Left cardiac atrium (tissue), 4 donors: ENCODE measurements at regions not wholly inside any gene's neighbourhood (a gene's known extent, or its start where the extent isn't known, plus 50 kb on each side); places are given as distances from the start of the nearest gene placed in this dataset.
"Not testable (repeated sequence)": the region's sequence is repeated elsewhere in the genome, so short reads cannot be mapped to it uniquely, and the experiment has no call there.

Experiments used
- ATAC-seq, 2 donors: fragments of 200-7000 bp; cut with Tn5 transposase; one replicate each; pipeline ENCODE4 v1.9.1; 2020; ENCODE audit warnings: mild to moderate bottlenecking in 2 of 2, moderate library complexity in 2 of 2
- DNase-seq: peaks from one replicate; pipeline ENCODE4 v3.0.0-alpha.2; 2020
- intact Hi-C, 2 donors: fragments of 100-400 bp; cut with DNase I; formaldehyde crosslinking; loops; one replicate each; pipeline versions ENCODE4 v1.14.1 to v1.15.1; 2022 to 2023
- donor health status: DM: no; HTN: yes; CAD: no.
- donor health status: DM: no; HTN: yes; CAD: no; lungs with severe emphysema.
- donor health status: DM: yes; HTN: yes; CAD: no.
- donor health status: Dilated cardiomyopathy.

DNA sequence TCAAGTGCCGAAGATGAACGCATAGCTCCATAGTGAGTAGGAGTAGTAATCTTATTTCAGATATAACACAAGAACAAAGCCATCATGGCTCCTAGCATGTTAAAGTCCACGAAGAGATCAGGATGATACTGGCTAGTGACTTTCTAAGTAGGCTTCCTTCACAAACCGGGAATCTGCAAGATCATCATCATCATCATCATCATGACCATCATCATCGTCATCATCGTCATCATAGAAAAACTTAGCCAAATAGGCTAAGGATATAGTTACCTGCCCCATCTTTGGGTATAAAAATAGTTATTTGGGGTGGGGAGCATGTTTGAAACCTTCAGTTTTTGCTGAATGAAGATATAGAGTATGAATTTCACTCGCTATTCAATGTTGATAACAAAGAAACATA lies 57.9 kb downstream of the PYDC2 start:
- ATAC-seq (no peak), DNase-seq (no peak)
- intact Hi-C loops, result no loop called here

GRCh38 chr3:191521055-191521454 lies 60.1 kb downstream of the PYDC2 start:
- intact Hi-C loops, result no loop called here
- DNase-seq (no peak), ATAC-seq (no peak)

DNA sequence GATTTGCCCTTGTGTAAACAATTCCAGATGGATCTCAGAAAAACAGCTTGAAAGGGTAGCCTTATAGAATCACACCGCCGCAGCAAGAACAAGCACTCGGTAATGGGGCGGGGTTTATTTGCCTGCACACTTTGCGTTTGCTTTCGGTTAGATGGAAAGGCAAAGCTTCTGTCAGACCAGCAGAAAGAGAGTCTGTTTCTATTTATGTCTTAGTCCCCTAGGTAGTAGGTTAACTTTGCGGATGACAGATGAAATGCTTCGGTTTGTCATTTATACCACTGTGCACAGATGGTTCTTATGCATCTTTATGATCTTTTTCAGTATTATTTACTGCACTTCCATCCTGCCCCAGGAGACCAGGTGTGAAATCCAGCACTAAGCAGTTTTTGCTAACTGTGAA lies 62.2 kb downstream of the PYDC2 start:
- DNase-seq (no peak), ATAC-seq (no peak)
- intact Hi-C loops, result no loop called here

DNA sequence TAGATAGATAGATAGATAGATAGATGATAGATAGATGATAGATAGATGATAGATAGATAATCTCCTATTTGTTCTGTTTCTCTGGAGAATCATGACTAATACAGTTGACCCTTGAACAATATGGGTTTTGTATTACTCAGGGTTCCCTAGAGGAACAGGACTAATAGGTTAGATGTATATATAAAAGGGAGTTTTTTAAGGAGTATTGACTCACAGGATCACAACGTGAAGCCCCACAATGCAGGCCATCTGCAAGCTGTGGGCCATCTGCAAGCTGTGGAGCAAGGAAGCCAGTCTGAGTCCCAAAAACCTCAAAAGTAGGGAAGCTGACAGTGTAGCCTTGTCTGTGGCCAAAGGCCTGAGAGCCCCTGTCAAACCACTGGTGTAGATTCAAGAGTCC lies 67.6 kb downstream of the PYDC2 start:
- DNase-seq, result no peak
- no peak for ATAC-seq
- intact Hi-C loops, result no loop called here

DNA sequence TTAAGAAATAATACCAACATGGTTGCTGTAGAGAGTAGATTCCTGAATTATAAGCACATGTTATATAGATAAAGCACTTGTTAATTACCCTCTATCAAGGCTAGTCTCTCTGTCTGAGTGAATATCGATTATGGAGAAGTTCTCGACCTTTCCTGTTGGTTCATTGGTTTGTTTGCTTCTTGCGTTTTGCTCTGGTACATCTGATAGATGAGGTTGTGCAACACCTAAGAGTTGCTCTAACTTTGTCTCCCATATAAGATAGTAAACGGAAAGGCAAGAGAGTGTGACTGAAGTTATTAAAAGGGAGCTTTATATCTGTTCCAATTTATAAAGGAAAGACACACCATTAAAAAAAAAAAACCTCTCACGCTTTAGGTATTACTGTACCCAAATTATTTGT lies 69.0 kb downstream of the PYDC2 start:
- no peak for DNase-seq
- intact Hi-C loops, result no loop called here
- ATAC-seq, result no peak

DNA sequence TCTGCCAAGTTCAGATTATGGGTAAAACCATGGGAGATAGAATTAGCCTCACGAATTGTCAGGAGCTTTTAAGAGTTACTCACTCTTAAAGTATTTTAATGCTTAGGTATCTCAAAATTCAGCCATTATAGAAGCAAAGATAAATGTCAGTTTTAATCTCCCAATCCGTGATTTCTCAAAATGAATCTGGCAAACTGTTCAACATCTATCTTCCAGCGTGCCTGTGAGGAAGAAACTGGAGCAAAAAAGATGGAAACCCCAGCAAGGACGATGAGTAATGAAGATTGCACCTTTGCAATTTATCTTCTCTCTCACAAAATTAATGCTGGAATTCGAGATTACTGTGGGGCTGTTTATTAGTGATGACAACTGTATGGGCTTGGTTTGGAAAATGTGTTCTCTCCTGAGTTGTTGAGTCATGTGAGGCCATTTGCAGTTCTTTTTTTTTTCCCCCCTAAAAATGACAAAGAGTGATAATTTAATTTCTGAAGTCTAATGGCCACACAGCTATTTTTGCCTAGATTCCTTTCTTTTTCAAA lies 70.5 kb downstream of the PYDC2 start:
- intact Hi-C loops, result no loop called here

GRCh38 chr3:191543018-191543417 lies 82.1 kb downstream of the PYDC2 start:
- intact Hi-C loops, result no loop called here
- no peak for ATAC-seq
- DNase-seq, result no peak

More for the DNA sequence above, 70.5 kb downstream of the PYDC2 start:
- ATAC-seq, result peak in 1 of 2 donors; percentile 41
- no peak for DNase-seq

GRCh38 chr3:191543897-191544296 lies 82.9 kb downstream of the PYDC2 start:
- intact Hi-C loops, result no loop called here
- no peak for DNase-seq
- no peak for ATAC-seq

GRCh38 chr3:191549357-191549756 lies 88.4 kb downstream of the PYDC2 start:
- no peak for ATAC-seq
- no peak for DNase-seq
- intact Hi-C loops, result no loop called here

GRCh38 chr3:191555037-191555436 lies 94.1 kb downstream of the PYDC2 start:
- intact Hi-C loops, result no loop called here
- ATAC-seq (no peak), DNase-seq (no peak)

DNA sequence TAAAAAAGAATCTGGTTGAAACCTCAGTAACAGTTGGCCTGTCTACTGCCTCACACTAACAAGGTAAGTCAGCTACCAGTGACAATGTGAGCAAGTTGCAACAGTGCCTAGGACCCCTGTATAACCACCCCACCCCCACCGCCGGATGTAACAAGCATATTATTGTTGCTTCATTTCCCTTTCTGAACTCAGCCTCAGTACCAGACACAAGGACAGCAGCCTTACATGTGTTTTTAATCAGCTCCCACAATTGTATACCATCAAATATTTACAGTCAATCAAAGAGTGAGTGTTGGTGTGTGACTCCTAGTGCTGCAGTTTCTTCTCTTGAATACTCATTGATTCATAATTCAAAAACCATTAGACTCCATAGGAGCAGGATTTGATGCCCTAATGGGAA lies 96.4 kb downstream of the PYDC2 start:
- DNase-seq (no peak), ATAC-seq (no peak)
- intact Hi-C loops, result no loop called here

- no peak for ATAC-seq
- no peak for DNase-seq
- intact Hi-C loops, result no loop called here
Observed at GRCh38 chr3:191563722-191564121, 102.8 kb downstream of the PYDC2 start.

DNA sequence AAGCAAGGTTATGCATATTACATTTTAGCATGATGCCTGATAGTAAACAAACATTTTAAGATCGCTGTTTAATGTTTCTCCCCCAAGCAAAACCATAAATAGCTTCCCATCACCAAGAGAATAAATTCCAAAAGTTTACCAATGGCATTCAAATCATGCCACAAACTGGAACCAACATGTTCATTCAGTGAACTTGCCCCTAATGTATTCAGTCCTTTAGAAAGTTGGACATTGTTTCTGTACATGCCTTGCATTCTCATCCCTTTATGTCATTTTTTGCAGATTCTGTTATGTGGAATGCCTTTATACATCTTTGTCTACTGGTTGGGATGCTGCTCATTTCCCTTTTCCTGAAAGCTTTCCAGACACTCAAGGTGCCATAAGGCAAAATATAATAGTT lies 105.5 kb downstream of the PYDC2 start:
- intact Hi-C loops, result no loop called here
- ATAC-seq (no peak), DNase-seq (no peak)

- ATAC-seq (no peak), DNase-seq (no peak)
- intact Hi-C loops, result no loop called here
Observed at GRCh38 chr3:191568206-191568605, 107.2 kb downstream of the PYDC2 start.

DNA sequence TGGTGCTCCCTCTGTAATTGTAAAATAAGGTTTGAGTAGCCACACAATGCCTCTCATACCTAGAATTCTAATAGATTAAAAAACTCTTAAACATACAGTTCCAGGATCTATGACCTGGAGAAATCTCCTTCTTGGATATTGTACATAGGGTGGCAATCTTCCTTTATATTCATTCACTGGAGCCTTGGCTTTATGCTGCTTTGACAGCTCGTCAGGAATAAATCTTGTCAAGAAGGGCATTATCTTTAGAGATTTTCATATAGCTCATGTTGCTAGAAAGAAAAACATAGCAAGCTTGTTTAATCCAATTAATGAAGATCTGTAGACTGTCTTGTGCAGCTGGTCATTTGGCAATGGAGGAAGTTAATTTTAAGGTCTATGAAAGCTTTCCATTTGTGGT lies 131.1 kb downstream of the PYDC2 start:
- DNase-seq, result no peak
- intact Hi-C loops, result no loop called here
- no peak for ATAC-seq

GRCh38 chr3:191593486-191593885 lies 132.5 kb downstream of the PYDC2 start:
- no peak for ATAC-seq
- intact Hi-C loops, result no loop called here
- no peak for DNase-seq

GRCh38 chr3:191615511-191615910 lies 154.5 kb downstream of the PYDC2 start:
- intact Hi-C loops, DNase-seq, ATAC-seq: not testable (repeated sequence)

DNA sequence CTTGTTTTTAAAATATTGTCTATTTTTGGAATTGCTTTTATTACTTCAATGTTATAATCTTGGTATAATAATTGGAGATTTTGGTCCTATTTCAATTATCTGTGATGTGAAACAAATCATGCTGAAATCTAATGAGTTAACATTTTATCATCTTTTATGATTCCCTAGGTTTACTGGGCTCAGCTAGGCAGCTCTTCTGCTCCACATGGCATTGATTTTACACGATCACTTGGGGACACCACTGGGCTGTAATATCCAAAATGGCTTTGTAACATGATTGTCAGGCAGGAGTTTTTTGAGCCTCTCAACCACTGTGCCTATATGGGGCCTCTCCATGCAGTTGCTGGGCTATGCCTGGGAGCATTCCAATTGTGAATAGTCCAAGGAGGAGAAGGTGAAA lies 163.3 kb downstream of the PYDC2 start:
- intact Hi-C loops, result no loop called here
- DNase-seq (no peak), ATAC-seq (no peak)

- intact Hi-C loops, result no loop called here
- no peak for DNase-seq
- no peak for ATAC-seq
Observed at GRCh38 chr3:191627064-191627463, 166.1 kb downstream of the PYDC2 start.

GRCh38 chr3:191628571-191628970 lies 167.6 kb downstream of the PYDC2 start:
- no peak for ATAC-seq
- DNase-seq, result no peak
- intact Hi-C loops, result no loop called here

GRCh38 chr3:191631496-191631895 lies 170.5 kb downstream of the PYDC2 start:
- intact Hi-C loops, result no loop called here
- DNase-seq (no peak), ATAC-seq (no peak)

DNA sequence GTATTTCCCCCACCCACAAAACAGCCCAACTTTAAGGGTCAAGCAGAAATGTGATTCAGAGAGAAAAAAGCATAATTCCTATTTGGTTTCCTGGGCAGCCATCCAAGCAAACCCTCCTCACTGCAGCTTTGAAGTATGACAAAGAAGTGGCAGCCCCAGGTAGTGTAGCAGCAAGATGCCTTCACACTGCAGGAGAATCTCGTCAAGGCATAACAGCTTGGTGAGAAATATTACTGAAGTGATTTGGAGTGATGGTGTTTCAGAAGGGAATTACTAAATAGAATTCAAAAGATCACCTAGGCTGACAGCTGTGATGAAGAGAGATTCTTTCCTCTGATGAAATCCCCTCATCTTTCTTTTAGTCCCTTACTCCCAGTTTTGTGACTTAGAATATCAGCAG lies 173.9 kb downstream of the PYDC2 start:
- intact Hi-C loops, result no loop called here
- ATAC-seq, result no peak
- no peak for DNase-seq
